ENCODE measurements at regions not wholly inside any gene's neighbourhood (a gene's known extent, or its start where the extent isn't known, plus 50 kb on each side); places are given as distances from the start of the nearest gene placed in this dataset.

DNA sequence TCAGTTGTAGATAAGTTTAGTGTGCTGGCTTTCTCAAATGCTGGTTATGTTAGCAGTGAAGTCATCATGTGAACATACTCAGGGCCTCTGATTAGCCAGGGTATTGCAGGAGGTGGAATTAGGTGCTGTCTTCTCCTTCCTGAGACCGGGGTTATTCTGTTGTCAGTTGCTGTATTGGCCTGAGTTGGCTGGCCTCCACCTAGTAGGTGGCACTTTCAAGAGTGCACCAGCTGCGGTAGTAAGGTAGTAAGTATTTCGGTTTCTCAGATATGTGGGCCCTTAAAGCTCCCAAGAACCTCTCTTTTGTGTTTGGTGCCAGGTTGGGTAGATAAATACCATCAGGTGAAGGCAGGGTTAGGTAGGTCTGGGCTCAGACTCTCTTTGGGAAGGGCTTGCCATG is 1430.5 kb upstream of the CELF4 start:
- TF ChIP-seq, protein P1, sequence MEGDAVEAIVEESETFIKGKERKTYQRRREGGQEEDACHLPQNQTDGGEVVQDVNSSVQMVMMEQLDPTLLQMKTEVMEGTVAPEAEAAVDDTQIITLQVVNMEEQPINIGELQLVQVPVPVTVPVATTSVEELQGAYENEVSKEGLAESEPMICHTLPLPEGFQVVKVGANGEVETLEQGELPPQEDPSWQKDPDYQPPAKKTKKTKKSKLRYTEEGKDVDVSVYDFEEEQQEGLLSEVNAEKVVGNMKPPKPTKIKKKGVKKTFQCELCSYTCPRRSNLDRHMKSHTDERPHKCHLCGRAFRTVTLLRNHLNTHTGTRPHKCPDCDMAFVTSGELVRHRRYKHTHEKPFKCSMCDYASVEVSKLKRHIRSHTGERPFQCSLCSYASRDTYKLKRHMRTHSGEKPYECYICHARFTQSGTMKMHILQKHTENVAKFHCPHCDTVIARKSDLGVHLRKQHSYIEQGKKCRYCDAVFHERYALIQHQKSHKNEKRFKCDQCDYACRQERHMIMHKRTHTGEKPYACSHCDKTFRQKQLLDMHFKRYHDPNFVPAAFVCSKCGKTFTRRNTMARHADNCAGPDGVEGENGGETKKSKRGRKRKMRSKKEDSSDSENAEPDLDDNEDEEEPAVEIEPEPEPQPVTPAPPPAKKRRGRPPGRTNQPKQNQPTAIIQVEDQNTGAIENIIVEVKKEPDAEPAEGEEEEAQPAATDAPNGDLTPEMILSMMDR (IDR thresholded peaks at IDR 0.05), result no peak
- no peak for TF ChIP-seq EP300 (IDR thresholded peaks at IDR 0.05)

All from ovary (tissue), 3 donors.